ENCODE measurements at regions not wholly inside any gene's neighbourhood (a gene's known extent, or its start where the extent isn't known, plus 50 kb on each side); places are given as distances from the start of the nearest gene placed in this dataset.

DNA sequence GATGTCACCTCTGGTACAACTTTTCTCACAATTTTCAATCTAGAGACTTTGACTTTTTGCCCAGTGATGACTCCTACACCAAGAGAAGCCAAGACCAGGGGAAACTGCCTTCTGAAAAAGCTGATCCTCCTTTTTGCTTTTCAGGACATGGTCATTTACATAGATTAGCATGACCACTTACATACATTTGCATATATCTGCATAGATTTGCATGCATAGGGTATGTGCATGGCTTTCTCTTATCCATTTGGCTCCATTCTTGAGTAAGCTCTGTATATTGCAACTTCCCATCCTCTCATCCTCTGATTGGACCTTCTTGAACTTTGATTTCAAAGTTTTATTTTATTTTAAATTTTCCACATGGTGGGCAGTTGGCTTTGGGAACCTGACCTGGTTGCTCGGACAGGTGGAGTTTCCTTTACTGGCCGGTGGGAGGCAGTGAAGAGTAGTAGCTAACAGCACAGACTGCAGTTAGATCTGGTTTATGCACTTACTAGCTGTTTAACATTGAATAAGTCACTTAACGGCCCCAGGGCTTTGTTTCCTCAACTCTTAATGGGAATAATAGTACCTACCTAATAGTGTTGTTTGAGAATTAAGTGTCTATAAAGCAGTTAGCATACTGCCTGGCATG, 92.9 kb downstream of the GPR139 start:
- no peaks in the 10 kb centered on the region for H3K27me3 ChIP-seq (ENCODE audit: insufficient read depth, insufficient read length)
- peak; percentile 36 for DNase-seq (ENCODE audit: low read depth, low spot score)
- H3K9me3 ChIP-seq (ENCODE audit: insufficient read depth, low read length), result no peaks in the 10 kb centered on the region
- no peak overlapping the region for H3K9ac ChIP-seq (ENCODE audit: insufficient read length, low read depth)
- no peaks in the 10 kb centered on the region for H3K36me3 ChIP-seq (ENCODE audit: insufficient read depth, insufficient read length, low read length)
- H3K4me1 ChIP-seq (ENCODE audit: insufficient read depth, insufficient read length), result no peaks in the 10 kb centered on the region
- H3K4me3 ChIP-seq (ENCODE audit: insufficient read length, low read depth), result no peak overlapping the region
- no peak for TF ChIP-seq SUZ12 (IDR thresholded peaks at IDR 0.05; ENCODE audit: extremely low read depth, insufficient read depth, insufficient read length)
- TF ChIP-seq YY1 (IDR thresholded peaks at IDR 0.05; ENCODE audit: insufficient read depth, insufficient read length), result no peak
- no peak for TF ChIP-seq ZNF274 (IDR thresholded peaks at IDR 0.05; ENCODE audit: low read depth, low read length)

DNA sequence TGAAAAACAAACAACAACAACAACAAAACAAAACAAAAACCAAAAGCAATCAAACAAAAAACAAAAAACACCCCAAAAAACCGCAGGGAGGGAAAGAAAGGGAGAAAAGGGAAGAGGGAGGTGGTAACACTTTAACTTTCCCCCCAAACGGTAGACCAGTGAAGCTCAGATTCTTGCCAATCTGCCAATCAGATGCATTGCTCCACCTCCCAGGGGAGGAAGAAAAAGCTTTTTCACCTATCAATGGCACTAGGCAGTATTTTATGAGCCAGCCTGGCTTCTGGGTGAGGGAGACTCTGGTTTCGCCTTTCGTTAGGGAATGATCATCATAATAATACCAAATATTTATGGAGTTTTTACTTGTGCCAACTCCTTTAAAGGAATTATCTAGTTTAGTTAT, 94.1 kb downstream of the GPR139 start:
- H3K4me1 ChIP-seq (ENCODE audit: insufficient read depth, insufficient read length), result no peaks in the 10 kb centered on the region
- H3K4me3 ChIP-seq (ENCODE audit: insufficient read length, low read depth), result no peak overlapping the region
- H3K9me3 ChIP-seq (ENCODE audit: insufficient read depth, low read length), result no peaks in the 10 kb centered on the region
- TF ChIP-seq YY1 (IDR thresholded peaks at IDR 0.05; ENCODE audit: insufficient read depth, insufficient read length), result no peak
- TF ChIP-seq ZNF274 (IDR thresholded peaks at IDR 0.05; ENCODE audit: low read depth, low read length), result no peak
- H3K36me3 ChIP-seq (ENCODE audit: insufficient read depth, insufficient read length, low read length), result no peaks in the 10 kb centered on the region
- no peak overlapping the region for H3K9ac ChIP-seq (ENCODE audit: insufficient read length, low read depth)
- no peak for DNase-seq (ENCODE audit: low read depth, low spot score)
- no peaks in the 10 kb centered on the region for H3K27me3 ChIP-seq (ENCODE audit: insufficient read depth, insufficient read length)

DNA sequence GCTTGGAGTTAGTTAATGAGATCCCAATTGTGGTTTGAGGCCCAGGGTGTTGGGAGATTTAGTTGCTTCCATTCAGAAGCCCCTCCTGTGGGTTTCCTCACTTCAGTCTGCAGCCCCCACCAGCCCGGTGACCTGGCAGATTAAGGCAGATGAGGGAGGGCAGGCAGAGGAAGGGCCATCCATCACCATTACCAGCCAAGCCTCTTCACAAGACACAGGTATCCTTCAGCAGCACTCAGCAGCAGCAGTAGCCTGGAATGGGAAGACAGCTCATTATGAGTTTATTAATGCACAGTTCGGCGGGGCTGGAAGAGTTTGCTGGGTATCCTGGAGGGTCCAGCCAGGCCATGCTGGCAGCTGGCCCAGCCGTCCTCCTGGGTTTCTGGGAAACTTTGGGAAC, 90.0 kb upstream of the GPRC5B start:
- peaks cover 6% of the 10 kb centered on the region for H3K4me1 ChIP-seq (ENCODE audit: insufficient read depth, insufficient read length)
- no peak overlapping the region for H3K4me3 ChIP-seq (ENCODE audit: insufficient read length, low read depth)
- DNase-seq (ENCODE audit: low read depth, low spot score), result no peak
- no peaks in the 10 kb centered on the region for H3K27me3 ChIP-seq (ENCODE audit: insufficient read depth, insufficient read length)
- H3K9ac ChIP-seq (ENCODE audit: insufficient read length, low read depth), result no peak overlapping the region
- TF ChIP-seq SUZ12 (IDR thresholded peaks at IDR 0.05; ENCODE audit: extremely low read depth, insufficient read depth, insufficient read length) (no peak), YY1 (IDR thresholded peaks at IDR 0.05; ENCODE audit: insufficient read depth, insufficient read length) (no peak), ZNF274 (IDR thresholded peaks at IDR 0.05; ENCODE audit: low read depth, low read length) (no peak)
- H3K36me3 ChIP-seq (ENCODE audit: insufficient read depth, insufficient read length, low read length), result no peaks in the 10 kb centered on the region
- H3K9me3 ChIP-seq (ENCODE audit: insufficient read depth, low read length), result no peaks in the 10 kb centered on the region

DNA sequence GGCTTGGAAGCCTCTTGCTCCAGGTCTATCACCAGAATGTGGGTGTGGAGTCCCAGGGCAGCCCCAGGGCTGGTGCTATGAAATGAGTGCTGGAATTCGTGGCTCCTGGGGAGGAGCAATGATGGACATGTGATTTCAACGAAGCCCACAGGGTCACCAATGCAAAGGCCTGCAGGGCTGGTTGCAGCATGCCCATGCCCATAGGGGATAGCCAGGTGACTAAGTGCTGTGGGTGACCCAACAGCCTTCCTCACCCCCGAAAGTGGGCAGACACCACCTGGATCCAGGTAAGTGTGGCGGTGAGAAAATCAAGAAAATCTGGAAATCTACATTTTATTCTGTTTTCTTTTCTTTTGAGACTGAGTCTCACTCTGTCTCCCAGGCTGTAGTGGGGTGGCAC, 87.5 kb upstream of the GPRC5B start:
- TF ChIP-seq SUZ12 (IDR thresholded peaks at IDR 0.05; ENCODE audit: extremely low read depth, insufficient read depth, insufficient read length) (no peak), ZNF274 (IDR thresholded peaks at IDR 0.05; ENCODE audit: low read depth, low read length) (no peak), YY1 (IDR thresholded peaks at IDR 0.05; ENCODE audit: insufficient read depth, insufficient read length) (no peak)
- no peaks in the 10 kb centered on the region for H3K27me3 ChIP-seq (ENCODE audit: insufficient read depth, insufficient read length)

DNA sequence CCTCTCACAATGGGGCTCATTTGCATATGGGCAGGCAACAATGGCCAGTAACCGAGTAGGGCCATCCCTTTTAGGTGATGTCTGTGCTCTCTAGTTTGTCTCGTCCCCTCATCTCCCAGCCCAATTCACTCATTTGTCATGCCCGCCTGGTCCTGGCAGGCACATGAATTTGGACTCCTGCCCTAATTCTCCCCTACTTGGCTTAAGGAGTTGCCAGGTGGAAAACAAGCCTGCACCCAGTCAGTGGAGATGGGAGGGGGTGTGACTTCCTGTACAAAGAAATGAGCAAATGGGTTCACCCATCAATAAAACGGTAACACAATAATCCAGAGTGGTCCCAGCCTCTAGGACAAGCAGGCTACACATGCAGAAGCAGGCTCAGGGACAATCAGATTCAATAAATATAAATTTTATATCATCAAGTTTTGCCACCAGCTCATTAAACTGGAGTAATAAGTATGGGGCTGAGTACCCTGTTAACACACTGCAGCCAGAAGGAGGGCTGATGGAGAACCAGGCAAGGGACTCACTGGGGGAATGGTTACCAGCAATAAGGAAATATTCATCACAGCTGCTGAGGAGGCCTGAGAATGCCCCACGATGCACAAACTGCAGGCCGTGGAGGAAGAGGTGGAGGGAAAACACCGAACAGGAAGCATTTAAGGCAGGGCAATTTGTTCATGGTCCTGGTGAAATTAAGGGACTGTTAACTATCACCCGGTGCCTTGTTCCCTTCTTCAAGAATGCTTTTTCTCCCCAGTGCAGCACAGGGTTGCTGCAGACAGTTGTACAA, 84.4 kb upstream of the GPRC5B start:
- TF ChIP-seq YY1 (IDR thresholded peaks at IDR 0.05; ENCODE audit: insufficient read depth, insufficient read length) (no peak), ZNF274 (IDR thresholded peaks at IDR 0.05; ENCODE audit: low read depth, low read length) (no peak), SUZ12 (IDR thresholded peaks at IDR 0.05; ENCODE audit: extremely low read depth, insufficient read depth, insufficient read length) (no peak)
- no peak for DNase-seq (ENCODE audit: low read depth, low spot score)
- peaks cover 8% of the 10 kb centered on the region for H3K4me1 ChIP-seq (ENCODE audit: insufficient read depth, insufficient read length)
- H3K9ac ChIP-seq (ENCODE audit: insufficient read length, low read depth), result no peak overlapping the region
- H3K27me3 ChIP-seq (ENCODE audit: insufficient read depth, insufficient read length), result no peaks in the 10 kb centered on the region
- no peaks in the 10 kb centered on the region for H3K36me3 ChIP-seq (ENCODE audit: insufficient read depth, insufficient read length, low read length)
- H3K4me3 ChIP-seq (ENCODE audit: insufficient read length, low read depth), result no peak overlapping the region
- peaks cover 14% of the 10 kb centered on the region; the same call in 1 of the 2 replicates for H3K9me3 ChIP-seq (ENCODE audit: insufficient read depth, low read length)

More for the DNA sequence above, 87.5 kb upstream of the GPRC5B start:
- DNase-seq (ENCODE audit: low read depth, low spot score), result no peak
- Histone ChIP-seq H3K4me3 (ENCODE audit: insufficient read length, low read depth) (no peak overlapping the region), H3K9me3 (ENCODE audit: insufficient read depth, low read length) (peaks cover 14% of the 10 kb centered on the region; the same call in 1 of the 2 replicates), H3K9ac (ENCODE audit: insufficient read length, low read depth) (no peak overlapping the region), H3K36me3 (ENCODE audit: insufficient read depth, insufficient read length, low read length) (no peaks in the 10 kb centered on the region), H3K4me1 (ENCODE audit: insufficient read depth, insufficient read length) (peaks cover 8% of the 10 kb centered on the region)

DNA sequence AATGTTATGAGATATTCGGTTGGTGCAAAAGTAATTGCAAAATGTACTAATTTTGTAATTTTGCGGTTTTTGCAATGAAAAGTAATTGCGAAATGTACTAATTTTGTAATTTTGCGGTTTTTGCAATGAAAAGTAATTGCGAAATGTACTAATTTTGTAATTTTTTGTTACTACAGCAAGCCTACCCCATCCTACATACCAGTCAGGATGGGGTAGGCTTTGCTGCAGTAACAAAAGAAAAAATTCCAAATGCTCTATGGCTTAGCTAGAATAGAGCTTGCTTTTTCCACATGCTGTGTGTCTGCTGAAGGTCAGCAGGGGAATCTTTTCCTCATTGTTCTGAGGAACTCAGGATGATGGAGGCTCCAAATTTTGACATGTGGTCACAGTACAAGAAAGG, 83.3 kb upstream of the GPRC5B start:
- DNase-seq (ENCODE audit: low read depth, low spot score), result no peak
- TF ChIP-seq SUZ12 (IDR thresholded peaks at IDR 0.05; ENCODE audit: extremely low read depth, insufficient read depth, insufficient read length) (no peak), YY1 (IDR thresholded peaks at IDR 0.05; ENCODE audit: insufficient read depth, insufficient read length) (no peak), ZNF274 (IDR thresholded peaks at IDR 0.05; ENCODE audit: low read depth, low read length) (no peak)
- H3K4me1 ChIP-seq (ENCODE audit: insufficient read depth, insufficient read length), result peaks cover 8% of the 10 kb centered on the region
- H3K27me3 ChIP-seq (ENCODE audit: insufficient read depth, insufficient read length), result no peaks in the 10 kb centered on the region
- H3K9me3 ChIP-seq (ENCODE audit: insufficient read depth, low read length), result peaks cover 14% of the 10 kb centered on the region; the same call in 1 of the 2 replicates
- no peaks in the 10 kb centered on the region for H3K36me3 ChIP-seq (ENCODE audit: insufficient read depth, insufficient read length, low read length)
- H3K9ac ChIP-seq (ENCODE audit: insufficient read length, low read depth), result no peak overlapping the region
- no peak overlapping the region for H3K4me3 ChIP-seq (ENCODE audit: insufficient read length, low read depth)

DNA sequence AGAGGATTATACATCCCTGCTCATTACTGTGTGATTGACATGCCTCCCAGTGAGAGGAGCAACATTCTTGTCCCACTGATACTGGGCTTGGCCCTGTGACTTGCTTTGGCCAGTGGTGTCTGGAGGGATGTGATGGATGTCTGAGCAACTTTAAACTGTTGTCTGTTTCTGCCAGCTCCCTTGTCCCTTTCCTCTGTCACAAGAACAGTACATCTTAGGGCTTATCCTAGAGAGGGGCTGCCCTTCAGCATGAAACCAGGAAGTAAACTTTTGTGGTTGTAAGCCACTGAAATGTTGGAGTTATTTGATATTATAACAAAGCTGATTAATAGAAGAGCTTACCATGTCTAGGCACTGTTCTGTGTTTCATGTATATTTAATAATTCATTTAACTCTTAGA, 82.9 kb upstream of the GPRC5B start:
- no peaks in the 10 kb centered on the region for H3K36me3 ChIP-seq (ENCODE audit: insufficient read depth, insufficient read length, low read length)
- no peak overlapping the region for H3K4me3 ChIP-seq (ENCODE audit: insufficient read length, low read depth)
- no peak overlapping the region for H3K9ac ChIP-seq (ENCODE audit: insufficient read length, low read depth)
- H3K27me3 ChIP-seq (ENCODE audit: insufficient read depth, insufficient read length), result no peaks in the 10 kb centered on the region
- H3K9me3 ChIP-seq (ENCODE audit: insufficient read depth, low read length), result peaks cover 14% of the 10 kb centered on the region; the same call in 1 of the 2 replicates
- peaks cover 8% of the 10 kb centered on the region for H3K4me1 ChIP-seq (ENCODE audit: insufficient read depth, insufficient read length)
- DNase-seq (ENCODE audit: low read depth, low spot score), result no peak
- TF ChIP-seq YY1 (IDR thresholded peaks at IDR 0.05; ENCODE audit: insufficient read depth, insufficient read length), result no peak
- TF ChIP-seq SUZ12 (IDR thresholded peaks at IDR 0.05; ENCODE audit: extremely low read depth, insufficient read depth, insufficient read length), result no peak

All from NT2/D1 (cell line).